Renal cortex interstitium (tissue), 11 donors: ENCODE measurements at regions not wholly inside any gene's neighbourhood (a gene's known extent, or its start where the extent isn't known, plus 50 kb on each side); places are given as distances from the start of the nearest gene placed in this dataset.

ENCODE experiments used
- DNase-seq, 11 donors: peaks; one replicate each; pipeline ENCODE4 v3.0.0-alpha.2; 2013; ENCODE audit warnings: low read depth in 9 of 11, low spot score in 4 of 11; ENCODE audit errors: extremely low read depth in 1 of 11

- no peak for DNase-seq
Observed at GRCh38 chr1:86296305-86297205, 99.6 kb downstream of the ODF2L start.

- no peak for DNase-seq
Observed at GRCh38 chr1:86289746-86290145, 106.4 kb downstream of the ODF2L start.

DNA sequence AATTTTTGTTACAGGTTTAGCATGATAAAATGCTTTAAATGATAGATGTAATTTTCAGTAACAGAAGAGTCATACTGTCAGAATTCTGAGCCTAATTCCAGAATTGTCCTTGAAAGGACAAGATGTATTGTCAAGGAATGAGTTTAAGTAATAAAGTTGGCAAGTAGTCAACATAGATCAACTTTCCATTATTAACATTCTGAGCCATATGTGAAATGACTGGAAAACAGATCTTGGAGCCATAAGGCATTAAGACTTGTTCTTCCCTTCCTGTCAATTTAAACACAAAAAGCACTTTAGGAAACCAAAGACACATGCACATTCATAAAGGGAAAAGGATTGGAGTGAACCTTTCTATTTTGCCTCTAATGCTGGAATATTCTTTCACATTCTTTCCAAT lies 107.0 kb downstream of the ODF2L start:
- DNase-seq: no peak

DNA sequence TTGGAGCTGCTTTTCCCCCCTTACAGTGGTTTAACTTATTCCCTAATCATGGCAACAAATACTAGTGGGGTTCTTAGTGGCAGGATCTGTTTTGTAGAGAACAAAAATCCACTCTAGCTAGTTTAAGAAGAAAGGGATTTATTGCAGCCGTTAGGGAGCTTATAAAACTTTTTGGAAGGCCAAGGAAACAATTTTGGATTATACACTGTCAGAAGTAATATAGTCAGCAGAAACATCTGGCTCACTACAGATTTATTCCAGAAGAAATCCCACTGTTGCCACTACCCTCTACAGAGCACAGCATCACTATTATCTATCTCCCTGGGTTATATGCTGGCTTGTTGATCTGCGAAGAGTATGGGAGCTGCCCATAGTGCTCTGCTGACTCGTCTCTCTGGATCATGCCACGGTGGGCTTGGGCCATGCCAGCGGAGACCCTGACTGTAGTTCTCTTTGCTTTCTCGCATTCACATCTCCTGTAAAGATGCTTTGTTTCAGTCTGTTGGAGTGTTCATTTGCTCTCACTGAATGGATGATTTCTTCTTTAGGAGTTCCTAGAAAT lies 107.5 kb downstream of the ODF2L start:
- DNase-seq: no peak

- DNase-seq: no peak
Observed at GRCh38 chr1:86285796-86286195, 110.3 kb downstream of the ODF2L start.

GRCh38 chr1:86282611-86283010 lies 113.5 kb downstream of the ODF2L start:
- no peak for DNase-seq

GRCh38 chr1:86277936-86278335 lies 118.2 kb downstream of the ODF2L start:
- DNase-seq: no peak

- DNase-seq: no peak
Observed at GRCh38 chr1:86273066-86273465, 116.5 kb upstream of the COL24A1 start.

- no peak for DNase-seq
Observed at GRCh38 chr1:86272083-86272482, 115.5 kb upstream of the COL24A1 start.

GRCh38 chr1:86271046-86271445 lies 114.5 kb upstream of the COL24A1 start:
- no peak for DNase-seq

- no peak for DNase-seq
Observed at GRCh38 chr1:86263101-86263500, 106.5 kb upstream of the COL24A1 start.

DNA sequence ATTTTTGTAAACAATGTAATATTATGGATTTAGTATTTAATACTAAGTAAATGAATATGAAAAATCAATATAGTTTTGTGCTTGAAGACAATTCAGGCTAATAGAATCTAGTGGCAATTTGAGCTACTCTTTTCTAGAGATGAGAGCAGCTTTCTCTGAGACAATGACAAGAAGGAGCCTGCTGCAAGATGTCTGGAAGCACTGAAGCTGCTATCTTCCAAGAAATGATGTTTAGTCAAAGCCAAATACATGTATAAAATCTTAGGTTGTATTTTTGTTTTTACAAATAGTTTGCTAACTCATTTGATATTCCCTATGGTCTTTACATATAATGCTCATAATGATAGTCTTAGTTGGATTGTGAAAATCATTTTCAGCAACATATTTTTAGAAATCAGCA lies 103.9 kb upstream of the COL24A1 start:
- no peak for DNase-seq

DNA sequence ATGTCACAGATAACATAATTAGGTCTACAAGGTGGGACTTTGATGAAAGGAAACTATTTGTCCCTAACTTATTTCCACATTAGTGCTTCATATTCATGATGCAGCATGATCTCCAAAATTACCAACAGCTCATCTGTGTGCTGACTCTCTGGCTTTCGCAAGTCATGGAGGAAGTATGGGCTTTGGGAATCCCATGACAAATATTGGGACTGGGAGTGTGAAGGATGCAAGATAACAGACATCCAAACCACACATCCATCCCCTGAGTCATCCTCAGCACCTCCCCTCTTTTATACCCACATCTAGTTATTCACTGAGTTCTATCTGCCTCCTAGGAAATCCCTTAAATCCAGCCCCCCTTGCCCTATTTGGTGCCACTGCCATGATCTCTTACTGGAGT lies 102.8 kb upstream of the COL24A1 start:
- no peak for DNase-seq

- no peak for DNase-seq
Observed at GRCh38 chr1:86258101-86258500, 101.5 kb upstream of the COL24A1 start.

DNA sequence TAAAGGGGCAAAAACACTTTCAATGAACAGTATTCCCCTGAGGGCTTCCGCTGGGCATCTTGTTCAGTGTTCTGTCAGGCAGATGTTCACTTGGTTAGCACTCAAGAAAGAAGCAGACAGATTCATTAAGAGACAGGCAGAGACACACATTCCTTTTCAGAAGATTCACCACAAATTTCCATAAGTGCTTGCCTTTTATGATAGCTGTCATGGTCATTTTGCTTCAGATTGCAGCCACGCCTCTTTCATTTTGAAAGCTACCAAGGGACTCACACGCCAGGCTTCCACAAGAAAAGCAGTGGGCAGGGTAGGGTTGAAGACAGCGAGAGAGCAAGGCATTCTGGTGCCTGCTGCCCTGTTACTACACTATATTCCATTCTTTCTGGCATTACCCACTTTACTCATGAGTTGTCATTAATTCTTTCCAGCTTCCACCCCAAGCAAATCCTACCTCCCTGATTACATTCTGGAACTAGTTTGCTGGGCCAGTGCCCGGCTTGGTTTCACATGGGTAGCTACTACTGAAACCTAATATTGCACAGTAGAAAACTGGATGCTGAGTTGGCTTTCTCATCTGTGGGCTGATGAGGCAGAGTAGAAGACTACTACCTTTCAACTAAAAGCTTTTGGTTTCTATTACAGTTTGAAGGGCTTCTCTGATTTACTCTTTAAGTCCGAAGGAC lies 91.2 kb upstream of the COL24A1 start:
- DNase-seq: peak in 2 of 11 donors; percentile 2 to 4

DNA sequence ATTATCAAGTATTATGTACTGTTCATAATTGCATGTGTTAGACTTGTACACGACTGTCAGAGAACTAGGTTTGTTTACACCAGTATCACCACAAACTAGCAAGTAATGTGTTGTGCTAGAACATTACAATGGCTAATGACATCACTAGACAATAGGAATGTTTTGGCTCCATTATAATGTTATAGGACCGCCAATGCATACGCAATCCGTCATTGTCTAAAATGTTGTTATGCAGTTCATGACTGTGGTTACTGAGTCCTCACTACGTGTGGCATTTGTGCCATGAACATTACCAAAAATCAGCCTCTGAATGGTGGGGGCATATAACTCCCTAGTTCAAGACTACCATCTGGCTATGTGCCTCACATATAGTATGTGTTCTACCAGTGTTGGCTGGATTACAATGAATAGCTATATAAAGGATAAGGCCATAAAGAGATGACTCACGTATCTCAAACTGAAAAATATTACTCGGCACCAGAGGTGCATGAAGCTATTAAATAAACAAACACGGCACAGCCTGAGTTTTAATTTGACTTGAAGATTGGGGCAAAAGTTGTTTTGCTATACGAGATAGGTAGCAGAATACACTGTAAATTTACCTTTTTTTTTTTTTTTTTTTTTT lies 89.1 kb upstream of the COL24A1 start:
- DNase-seq: no peak

- peak in 1 of 11 donors; percentile 12 for DNase-seq
Observed at GRCh38 chr1:86239894-86240293, 83.3 kb upstream of the COL24A1 start.

GRCh38 chr1:86239490-86239889 lies 82.9 kb upstream of the COL24A1 start:
- DNase-seq: no peak

DNA sequence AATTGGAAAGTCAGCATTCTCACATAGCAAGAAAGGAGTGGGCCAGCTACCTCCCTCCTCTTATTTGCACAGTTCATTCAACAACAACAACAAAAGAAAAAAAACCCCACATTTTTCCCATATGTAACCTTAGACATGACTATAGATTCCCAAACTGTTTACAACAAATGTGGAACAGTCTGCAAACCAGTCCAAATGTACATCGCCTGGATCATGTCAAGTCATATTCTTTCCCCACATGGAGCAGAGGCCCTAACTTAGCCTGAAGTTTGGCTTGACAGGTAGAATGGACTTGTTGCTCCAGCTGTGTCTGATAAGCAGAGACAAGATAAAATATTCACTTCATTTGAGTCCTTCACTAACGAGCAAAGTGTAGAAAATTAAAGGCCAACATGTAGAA lies 81.7 kb upstream of the COL24A1 start:
- DNase-seq: no peak

DNA sequence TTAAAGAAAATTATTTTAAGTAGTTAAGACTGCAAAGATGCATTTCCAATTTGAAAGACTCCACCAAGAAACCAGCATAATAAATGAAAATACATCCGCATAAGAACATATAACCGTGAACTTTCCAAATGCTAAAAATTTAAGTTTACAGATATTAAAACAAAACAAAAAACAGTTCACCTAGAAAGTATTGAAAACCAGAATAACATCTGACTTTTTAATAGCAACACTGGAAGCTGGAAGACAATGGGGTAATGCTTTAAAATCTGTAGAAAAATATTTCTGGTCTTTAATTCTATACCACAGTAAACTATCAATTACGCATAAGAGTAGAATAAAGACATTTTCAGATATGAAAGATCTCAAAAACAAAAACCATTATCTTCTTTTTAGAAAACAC lies 79.3 kb upstream of the COL24A1 start:
- no peak for DNase-seq
